HG03103 (cell line): ENCODE measurements at regions not wholly inside any gene's neighbourhood (a gene's known extent, or its start where the extent isn't known, plus 50 kb on each side); places are given as distances from the start of the nearest gene placed in this dataset.

Source experiments
- ATAC-seq: cut with Tn5 transposase; IDR thresholded peaks from one replicate; pipeline ENCODE4 v1.9.1; 2021; ENCODE audit warnings: low read depth; ENCODE audit not compliant: unreplicated experiment

GRCh38 chr12:131486451-131487230 is 224.2 kb upstream of the SFSWAP start:
- no peak for ATAC-seq

DNA sequence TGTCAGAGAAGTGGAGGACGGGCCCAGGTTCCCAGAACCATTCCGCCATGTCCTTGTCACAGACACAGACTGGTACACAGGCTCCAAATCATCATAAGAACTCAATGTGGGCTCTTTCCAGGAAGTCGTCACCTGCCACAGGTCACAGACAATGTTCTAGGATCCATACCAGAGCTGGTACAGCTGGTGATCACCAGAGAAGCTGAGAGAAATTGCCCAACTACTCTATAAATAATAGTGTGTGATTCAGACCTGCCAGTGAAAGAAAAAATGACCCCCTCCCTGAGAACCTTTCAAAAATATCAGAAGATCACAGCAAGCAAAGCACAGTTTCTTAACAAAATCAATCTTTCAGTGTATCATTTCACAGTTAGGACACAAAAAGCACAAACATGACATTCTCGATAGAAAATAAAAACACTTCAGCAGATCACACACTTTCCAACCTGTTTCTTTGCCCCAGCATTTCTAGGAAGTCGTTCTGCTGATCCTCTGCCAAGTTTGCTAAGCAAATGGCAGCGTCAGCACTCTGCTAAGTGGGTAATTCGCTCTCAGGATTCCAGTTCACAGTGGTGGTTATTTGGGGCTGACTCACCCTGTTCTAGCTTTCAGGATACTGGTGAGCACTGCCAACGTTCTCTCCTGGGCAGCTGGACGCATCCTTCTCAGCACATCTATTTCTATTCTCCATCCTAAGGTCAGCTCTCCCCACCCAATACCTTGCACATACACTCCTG is 223.3 kb upstream of the SFSWAP start:
- ATAC-seq, result no peak

- ATAC-seq, result no peak
Observed at GRCh38 chr12:131489718-131490117, 221.2 kb upstream of the SFSWAP start.

GRCh38 chr12:131491155-131491554 is 219.7 kb upstream of the SFSWAP start:
- ATAC-seq, result no peak

GRCh38 chr12:131491916-131492490 is 218.9 kb upstream of the SFSWAP start:
- ATAC-seq, result no peak

DNA sequence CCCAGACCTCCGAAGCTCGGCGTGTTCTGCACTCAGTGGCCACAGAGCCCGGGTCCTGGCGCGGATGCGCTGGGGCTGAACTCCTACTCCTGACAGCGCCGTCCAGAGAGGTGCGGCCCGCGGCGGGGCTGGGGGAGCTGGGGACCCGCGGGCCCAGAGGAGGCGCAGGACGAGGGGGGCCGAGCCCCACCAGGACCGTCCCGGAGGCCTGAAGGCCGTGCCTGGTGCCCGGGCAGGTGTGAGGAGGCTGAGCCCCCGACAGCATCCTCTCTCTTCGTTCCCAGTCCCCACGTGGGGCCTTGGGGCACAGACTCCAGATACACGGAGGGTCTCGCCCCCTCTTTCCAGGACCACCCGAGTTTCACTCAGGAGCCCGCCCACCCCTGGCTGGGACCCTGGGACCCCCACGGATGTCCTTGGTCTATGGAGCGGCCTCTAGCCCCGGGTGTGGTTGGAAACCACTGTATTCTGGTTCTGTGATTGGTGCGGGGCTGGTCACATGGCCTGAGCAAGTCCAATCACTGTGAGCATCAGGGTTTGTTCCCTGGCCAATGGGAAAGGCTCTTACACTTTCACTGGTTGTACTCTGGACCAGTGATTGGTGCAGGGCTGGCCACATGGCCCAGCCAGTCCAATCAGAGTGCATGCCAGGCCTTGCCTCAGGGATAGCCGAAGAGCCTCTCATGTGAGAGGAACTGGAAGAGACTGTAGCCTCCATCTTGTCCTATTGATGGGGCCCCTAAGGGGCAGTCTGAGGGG is 217.6 kb upstream of the SFSWAP start:
- ATAC-seq, result no peak

GRCh38 chr12:131494216-131494615 is 216.7 kb upstream of the SFSWAP start:
- no peak for ATAC-seq

DNA sequence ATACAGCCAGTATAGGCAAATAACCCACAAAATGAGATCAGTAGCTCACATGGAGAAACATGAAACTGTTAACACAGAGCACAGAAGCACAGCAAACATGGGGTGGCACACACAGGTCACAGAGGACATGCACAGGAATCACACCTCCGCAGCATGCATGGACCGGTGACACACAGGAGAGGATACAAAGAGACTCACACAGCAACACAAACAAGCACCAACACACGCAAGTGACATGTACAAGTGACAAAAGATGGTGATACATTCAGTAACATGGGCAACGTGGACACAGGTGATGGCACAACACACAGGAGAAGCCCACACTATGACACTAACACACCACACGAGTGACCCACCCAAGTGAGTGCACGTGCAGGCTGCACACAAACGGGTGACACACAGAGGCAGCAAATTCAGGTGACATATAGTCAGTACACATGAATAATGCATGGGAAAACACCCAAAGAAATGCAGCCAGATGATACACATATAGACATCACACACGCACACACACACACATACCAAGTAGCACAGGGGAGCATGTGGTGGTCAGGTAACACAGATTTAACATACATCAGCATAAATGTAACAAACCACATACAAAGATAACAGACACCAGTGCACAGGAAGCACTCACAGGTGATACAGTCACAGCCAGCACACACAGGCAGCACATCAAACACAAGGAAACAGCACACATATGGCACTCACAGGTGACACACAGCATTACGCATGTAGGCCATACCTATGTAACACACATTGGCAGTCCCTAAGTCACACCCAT is 216.0 kb upstream of the SFSWAP start:
- no peak for ATAC-seq

DNA sequence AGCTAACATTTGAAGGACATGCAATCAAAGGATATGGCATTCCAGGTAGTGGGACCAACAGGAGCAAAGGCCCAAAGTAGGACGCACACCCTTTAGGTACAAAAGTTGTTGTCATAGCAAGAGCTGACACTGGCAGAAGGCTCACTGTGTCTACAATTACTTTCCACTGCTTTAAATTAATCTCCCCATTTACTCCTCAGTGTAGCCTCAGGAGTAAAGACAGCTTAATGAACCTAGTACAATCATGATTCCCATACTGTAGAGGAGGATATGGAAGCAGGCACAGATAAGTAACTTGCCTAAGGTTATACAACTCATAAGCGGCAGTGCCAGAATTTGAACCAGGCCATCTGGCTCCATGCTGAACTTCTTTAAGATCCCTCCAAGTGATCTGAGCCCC is 212.9 kb upstream of the SFSWAP start:
- no peak for ATAC-seq

- no peak for ATAC-seq
Observed at GRCh38 chr12:131499160-131499863, 211.6 kb upstream of the SFSWAP start.

GRCh38 chr12:131499864-131500190 is 211.1 kb upstream of the SFSWAP start:
- no peak for ATAC-seq

GRCh38 chr12:131500564-131500963 is 210.3 kb upstream of the SFSWAP start:
- no peak for ATAC-seq

GRCh38 chr12:131505561-131505960 is 205.3 kb upstream of the SFSWAP start:
- ATAC-seq, result no peak

DNA sequence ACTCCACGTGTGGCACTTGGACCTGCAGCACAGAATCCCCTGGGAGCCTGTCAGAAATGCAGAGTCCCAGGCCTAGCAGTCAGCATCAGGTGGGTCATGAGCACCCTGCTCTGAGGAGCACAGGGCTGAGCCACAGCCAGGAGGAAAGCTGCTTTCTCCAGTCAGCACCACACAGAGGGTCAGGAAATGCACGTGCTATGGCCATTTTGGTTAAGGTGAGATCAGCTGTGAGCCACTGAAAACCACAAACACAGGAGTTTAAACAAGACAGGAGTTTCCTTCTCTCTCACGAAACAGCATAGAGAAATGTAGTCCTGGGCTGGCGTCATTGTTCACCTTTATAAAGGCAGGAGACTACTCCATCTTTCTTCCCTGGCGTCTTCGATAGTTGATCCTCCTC is 204.5 kb upstream of the SFSWAP start:
- no peak for ATAC-seq

DNA sequence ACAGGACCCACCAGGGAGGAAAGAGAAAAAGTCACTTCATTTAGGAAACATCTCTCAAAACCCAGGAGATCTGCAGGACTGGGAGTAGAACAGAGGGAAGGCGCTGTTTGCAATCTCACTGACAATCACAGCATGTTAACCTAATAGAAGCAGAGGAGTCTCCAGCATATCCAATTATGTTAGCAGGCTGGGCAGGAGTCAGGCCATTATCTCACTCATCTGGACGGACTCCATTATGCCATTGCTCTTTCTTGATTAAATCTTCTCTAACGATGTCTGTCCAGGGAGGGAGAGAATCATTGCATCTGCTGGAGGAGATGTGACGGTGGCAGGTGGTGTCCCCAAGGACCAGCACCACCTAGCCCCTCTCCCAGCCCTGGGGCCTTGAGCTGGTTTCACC is 203.8 kb upstream of the SFSWAP start:
- ATAC-seq, result no peak

GRCh38 chr12:131507881-131508280 is 203.0 kb upstream of the SFSWAP start:
- ATAC-seq, result no peak

- ATAC-seq, result no peak
Observed at GRCh38 chr12:131509701-131510100, 201.2 kb upstream of the SFSWAP start.

DNA sequence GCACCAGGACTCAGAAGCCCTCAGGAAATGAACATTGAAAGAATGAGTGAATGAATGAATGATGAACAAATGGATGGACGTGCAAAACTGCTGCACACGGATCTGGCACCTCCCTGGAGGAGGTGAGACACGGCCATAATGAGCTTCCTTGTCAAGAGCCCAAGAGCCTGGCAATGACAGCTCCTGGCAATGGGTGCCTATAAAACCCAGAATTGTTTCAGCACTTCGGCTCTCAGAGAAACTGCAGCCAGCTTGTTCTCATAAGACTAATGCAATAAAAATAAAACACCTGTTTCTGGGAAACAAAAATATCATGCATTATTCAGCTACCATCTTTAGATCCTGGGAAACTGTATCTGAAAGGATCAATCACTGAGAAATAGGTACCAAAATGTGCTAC is 200.5 kb upstream of the SFSWAP start:
- no peak for ATAC-seq

DNA sequence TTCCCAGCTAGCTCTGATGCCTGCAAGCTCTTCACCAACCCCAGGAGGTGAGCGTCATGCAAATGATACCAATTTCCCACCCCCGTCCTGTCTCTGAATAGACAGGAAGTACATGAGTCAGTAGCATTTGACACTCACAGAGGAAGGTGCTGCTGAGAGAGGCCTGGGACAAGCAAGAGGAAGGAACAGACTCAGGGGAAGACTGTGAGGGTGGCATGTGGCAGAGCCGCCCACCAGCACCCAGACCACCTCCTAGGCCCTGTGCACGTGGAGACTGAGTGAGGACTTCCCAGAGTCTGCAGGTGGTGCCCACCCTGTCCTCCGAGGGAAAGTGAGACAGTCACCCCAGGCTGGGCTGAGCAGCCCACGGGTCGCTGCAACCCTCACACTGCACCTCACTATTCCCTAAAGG is 199.5 kb upstream of the SFSWAP start:
- ATAC-seq, result peak; percentile 96
